Activated CD4-positive, alpha-beta T cell treated with anti-CD3 and anti-CD28 coated beads, Interleukin-2, amount 50 U/mL, for 24 hours (primary cell): ENCODE measurements at regions not wholly inside any gene's neighbourhood (a gene's known extent, or its start where the extent isn't known, plus 50 kb on each side); places are given as distances from the start of the nearest gene placed in this dataset.
A peak's percentile ranks its signal among the peaks of the same experiment; 100 is the strongest.
"Not testable (repeated sequence)": the region's sequence is repeated elsewhere in the genome, so short reads cannot be mapped to it uniquely, and the experiment has no call there.

Experiments used
- DNase-seq, 2 donors: peaks; one replicate each; pipeline ENCODE4 v3.0.0-alpha.2; 2020; ENCODE audit warnings: low read depth in 1 of 2, low spot score in 1 of 2

DNA sequence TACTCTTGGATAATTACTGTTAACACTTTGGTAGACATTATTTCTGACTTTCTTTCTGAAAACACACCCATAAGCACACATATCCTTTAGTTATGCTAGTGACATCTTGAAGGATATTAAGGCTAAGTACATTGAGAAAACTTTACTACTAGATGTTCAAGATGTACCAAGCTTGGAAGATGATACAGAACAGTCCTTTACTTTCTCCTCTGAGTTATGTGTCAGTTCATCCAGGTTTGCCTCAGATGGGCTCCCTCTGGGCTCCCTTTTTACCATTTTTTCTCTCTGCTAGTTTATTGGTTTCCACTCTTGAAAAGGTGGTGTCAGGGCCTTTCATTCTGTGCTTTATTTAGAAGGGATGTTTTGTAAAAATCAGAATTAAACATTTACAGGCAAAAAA lies 172.3 kb downstream of the S1PR1 start:
- DNase-seq: no peak

DNA sequence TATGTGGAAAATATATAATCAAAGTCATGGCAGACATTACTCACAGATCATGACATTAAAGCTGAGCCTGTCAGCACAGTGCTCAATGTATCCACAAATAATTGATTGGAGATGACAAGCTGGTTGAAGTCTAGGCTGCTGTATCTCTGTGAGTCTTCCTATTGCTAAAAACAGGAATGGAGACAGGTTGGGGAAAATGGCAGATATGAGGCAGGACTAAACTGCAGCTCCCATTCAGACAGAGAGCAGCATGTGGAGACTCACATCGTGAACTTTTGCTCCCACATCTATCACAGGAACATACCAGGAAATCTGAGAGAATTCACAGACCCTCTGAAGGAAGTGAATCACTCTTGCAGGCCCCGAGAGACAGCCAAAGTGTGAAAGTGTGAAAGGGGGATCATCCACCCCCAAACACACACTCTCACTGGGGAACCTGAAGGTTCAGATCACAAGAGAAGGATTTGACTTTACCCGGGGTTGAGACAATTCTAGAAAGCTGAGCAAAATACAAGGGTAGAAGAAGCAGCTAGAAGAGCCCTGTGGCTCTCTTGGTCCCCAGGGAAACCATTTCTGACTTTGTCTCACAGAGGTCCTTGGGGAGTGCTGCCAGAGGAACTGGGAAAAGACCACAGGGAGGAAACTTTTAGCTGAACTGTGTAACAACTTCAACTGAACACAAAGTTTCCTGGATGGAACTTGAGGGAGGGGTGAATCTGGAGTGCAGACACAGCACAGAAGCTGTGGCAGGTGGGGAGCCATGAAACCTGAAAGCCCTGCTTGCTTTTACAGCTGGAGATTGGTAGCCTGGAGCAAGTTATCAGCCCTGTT lies 173.4 kb downstream of the S1PR1 start:
- DNase-seq: no peak

DNA sequence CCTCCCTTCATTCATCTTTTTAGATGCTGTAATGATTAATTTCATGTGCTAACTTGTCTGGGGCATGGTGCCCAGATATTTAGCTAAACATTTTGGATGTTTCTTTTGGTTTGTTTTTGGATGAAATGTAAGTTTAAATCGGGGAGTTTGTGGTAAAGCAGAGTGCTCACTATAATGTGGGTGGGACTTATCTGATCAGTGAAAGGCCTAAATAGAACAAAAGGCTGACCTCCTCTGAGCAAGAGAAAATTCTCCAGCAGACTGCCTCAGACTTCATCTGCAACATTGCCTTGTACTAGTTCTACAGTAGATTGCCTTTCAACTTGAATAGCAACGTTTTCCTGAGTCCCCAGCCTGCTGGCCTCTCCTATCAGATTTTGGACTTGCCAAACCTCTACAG lies 183.6 kb downstream of the S1PR1 start:
- no peak for DNase-seq

DNA sequence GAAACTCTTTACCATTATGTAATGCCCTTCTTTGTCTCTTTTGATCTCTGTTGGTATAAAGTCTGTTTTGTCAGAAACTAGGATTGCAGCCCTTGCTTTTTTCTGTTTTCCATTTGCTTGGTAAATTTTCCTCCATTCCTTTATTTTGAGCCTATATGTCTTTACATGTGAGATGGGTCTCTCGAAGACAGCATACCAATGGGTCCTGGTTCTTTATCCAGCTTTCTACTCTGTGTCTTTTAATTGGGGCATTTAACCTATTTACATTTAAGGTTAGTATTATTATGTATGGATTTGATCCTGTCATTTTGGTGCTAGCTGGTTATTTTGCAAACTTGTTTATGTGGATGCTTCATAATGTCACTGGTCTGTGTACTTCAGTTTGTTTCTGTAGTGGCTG lies 191.3 kb downstream of the S1PR1 start:
- not testable (repeated sequence) for DNase-seq

DNA sequence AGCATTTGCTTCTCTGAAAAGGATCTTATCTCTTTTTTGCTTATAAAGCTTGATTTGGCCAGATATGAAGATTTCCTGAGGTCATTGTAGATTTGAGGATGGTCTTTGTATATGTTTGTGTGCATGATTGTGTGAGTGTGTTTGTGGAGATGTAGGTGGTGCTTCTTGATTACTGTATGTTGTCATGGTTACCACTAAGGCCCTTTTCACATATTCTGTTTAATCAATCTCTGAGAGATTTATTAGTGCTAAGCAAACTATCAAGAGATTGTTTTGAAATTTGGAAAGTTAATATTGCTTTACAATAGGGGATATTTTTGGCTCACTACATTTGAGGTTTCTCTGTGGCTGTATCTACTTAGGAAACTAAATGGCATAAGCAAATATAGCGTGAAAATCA lies 191.7 kb downstream of the S1PR1 start:
- DNase-seq: no peak

DNA sequence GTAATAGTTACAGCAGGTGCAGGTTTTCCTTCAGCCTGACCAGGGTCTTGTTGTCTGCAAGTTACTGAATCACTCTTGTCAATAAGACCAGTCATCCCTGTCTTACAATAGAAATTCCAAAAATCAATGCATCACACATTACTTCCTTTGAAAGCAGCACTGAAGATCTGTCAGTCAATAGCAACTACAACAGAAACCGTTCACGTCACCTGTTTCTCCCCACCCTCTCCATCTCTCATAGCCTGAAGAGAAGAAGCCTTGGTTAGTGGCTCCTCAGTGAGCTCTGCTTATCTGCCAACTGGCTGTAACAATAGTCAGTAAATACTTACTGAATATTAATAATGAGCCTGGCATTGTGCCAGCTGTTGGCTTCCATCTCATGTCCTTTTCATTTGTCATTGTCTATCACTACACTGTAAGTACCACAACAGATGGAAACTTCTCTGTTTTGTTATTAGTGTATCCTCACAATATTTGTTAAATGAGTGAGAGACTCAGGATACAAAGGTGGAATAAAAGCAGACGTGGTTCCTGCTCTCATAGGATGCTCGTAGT lies 195.2 kb downstream of the S1PR1 start:
- DNase-seq: no peak

DNA sequence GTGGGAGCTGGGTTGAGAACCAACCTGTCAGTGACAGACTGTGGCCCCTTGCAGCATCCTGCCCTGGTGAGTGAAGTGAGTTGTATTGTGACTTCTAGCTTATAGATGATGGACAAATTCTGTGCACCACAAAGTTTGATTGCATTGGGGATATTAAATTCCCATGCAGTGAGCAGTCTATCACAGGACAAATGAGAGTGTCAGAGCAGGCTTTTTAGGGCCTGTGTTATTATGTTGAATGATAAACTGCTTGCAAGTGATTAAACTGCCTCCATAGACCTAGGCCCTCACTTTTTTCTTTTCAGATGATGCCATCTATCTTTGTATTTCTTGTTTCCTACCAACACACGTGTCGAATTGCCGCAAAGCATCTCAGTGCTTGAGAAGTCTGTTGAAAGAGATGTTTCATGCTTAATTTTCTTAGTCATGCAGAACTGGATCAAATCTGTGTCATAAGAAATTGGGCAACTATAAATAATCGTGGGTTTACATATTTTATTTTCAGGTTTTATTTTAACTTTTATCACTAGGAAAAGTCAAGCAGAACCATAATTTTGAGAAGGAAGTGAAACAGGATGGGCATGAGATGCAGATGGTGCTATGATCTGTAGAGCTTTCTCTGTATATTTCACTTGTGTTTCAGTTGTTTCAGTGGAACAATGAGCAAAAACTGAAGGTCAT lies 199.2 kb downstream of the S1PR1 start:
- no peak for DNase-seq

DNA sequence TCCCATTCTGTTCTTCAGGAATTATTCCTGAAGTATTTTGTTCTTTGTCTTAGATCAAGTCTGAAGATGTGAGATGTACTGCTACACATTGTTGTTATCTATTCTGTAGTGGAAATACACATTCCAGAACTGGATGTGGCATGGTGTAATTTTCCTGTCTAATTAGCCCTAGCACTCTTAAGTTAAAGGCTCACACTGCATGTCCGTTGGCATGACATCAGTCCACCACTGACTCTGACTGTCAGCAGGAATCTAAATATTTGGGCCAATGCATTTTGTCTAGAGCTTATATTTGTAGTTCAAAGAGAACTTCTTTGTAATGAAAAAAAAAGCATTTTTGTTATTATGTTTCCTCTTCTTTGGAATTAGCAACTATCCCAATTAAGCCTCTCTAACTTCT lies 201.0 kb downstream of the S1PR1 start:
- no peak for DNase-seq

DNA sequence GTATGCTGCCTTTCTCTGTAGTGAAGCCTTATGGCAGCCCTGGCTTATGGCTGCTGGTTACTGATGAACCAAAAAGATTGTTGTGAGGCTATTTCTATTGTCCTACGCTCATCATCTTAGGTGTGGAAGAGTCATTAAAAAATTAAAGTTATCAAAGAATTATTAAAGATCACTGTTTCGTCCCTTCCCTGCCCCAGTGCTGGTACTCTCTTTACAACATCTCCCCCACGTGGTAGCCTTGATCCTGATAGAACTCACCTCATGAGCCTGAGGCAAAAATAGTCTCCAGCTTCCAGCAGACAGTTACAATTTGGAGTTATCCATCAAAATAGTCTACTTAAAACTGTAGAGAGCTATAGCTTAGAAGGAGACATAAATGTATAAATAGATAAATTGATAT lies 201.5 kb downstream of the S1PR1 start:
- no peak for DNase-seq

DNA sequence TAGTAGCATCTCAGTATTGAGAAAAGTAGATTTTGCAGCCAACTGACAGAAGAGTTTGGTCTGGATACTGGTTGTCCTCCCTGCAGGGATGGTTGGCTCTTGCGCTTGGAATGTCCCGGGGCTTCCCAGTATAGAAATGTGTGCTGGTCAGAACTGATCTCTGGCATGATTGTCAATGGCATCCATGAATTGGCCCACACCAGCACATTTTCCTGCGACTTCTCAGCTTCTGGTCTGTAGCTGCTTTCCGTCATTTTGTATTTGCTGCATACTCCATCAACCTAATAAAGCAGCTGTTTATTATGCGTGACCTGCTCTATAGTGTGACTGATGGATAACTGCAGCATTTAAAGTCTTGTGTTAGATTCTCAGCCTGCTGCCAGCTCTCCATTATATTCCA lies 203.7 kb downstream of the S1PR1 start:
- DNase-seq: no peak

DNA sequence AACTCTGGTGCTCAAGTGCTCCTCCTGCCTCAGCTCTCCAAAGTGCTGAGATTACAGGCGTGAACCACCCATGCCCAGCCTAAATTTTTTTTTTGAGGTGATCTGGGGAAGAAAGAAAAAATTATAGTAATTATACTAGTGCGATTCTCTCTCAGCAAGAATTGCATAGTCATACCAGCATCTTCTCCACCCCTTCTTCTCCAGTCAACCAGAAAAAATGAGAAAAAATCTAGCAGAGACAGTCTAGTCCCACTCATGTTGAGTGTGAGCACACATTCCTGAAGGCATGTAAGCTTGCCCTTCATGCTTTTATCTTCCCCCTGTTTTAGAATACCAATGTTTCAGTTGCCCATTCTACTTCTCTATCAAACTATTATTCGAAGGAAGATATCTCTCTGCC lies 207.6 kb downstream of the S1PR1 start:
- DNase-seq: no peak

DNA sequence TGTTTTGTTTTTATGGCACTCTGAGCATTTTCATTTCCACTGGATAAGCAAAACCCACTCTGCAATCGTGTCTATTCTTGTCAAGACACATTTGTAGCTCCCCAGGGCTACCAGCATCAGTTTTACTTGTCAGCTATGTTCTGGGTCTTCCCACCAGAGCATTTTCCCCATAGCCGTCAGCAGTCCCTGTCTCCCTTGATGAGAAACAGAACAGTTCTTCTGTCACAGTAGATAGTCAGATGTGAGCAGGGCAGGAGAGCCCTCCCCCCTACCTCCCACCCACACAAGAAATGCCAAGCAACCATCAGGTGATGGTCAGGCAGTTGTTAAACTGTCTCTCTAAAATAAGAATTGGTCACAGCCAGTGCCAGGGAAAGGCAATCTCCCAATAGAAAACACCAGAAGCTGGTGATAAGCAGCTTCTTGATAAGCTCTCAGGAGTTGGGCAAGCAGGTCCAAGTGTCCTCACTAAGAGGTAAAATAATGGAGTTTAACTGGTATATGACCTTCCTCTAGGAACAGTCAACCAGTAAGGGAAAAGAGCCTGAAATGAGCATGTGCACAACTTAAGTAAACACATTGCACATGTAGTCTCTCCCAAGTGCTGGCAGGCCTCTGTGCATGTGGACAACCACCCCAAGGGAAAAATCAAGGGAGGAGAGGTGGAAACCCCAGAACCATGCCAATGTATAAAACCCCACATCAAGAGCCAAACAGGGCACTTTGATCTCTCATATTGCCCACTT lies 208.2 kb downstream of the S1PR1 start:
- no peak for DNase-seq

DNA sequence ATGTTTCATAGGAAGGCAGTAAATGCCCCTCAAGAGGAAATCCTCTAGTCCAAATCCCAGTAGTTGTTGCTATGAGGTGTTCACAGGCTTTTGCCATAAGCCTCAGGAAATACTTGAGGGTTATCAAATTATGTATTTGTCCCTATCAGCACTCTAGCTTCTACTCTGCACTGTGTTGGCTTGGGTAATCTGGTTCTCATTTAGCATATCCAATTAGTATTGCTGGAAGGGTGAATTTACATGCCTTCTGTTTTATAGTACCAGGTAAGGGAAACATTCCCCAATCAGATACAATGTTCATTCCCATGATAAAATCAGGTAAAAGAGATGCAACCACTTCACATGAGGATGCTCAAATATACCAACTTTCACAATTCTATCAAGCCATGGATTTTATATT lies 211.2 kb downstream of the S1PR1 start:
- DNase-seq: no peak

DNA sequence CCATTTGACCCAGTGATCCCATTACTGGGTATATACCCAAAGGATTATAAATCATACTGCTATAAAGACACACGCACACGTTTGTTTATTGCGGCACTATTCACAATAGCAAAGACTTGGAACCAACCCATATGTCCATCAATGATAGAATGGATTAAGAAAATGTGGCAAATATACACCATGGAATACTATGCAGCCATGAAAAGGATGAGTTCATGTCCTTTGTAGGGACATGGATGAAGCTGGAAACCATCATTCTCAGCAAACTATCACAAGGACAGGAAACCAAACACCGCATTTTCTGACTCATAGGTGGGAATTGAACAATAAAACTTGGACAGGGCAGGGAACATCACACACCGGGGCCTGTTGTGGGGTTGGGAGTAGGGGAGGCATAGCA lies 213.9 kb downstream of the S1PR1 start:
- not testable (repeated sequence) for DNase-seq

DNA sequence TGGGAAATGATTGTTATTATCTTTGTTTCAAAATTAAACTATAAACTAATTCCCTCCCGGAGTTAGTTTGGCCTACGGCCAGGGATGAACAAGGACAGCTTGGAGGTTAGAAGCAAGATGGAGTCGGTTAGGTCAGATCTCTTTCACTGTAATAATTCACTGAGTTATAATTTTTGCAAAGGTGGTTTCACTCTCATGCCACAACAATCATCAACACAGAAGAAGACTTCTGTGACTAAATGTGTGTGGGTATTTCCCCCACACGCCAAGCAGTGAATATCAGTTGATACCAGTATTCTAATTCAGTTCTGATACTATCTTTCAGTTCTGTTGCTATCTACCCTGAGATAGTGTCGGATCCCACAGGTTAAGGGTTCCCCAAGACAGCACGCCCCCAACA lies 215.1 kb downstream of the S1PR1 start:
- DNase-seq: peak in 1 of 2 donors; percentile 13

DNA sequence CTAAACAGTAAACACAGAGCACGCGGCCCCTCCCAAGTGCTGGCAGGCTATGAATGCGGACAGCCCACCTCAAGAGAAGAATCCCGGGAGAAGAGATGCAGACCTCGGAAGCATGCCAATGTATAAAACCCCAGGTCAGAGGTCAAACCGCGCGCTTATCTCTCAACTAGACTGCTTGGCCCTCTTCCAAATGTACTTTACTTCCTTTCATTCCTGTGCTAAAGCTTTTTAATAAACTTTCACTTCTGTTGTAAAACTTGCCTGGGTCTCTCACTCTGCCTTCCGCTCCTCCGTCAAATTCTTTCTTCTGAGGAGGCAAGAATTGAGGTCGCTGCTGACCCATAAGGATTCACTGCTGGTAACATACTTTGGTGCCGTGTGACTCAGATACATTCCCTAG lies 216.0 kb downstream of the S1PR1 start:
- no peak for DNase-seq

DNA sequence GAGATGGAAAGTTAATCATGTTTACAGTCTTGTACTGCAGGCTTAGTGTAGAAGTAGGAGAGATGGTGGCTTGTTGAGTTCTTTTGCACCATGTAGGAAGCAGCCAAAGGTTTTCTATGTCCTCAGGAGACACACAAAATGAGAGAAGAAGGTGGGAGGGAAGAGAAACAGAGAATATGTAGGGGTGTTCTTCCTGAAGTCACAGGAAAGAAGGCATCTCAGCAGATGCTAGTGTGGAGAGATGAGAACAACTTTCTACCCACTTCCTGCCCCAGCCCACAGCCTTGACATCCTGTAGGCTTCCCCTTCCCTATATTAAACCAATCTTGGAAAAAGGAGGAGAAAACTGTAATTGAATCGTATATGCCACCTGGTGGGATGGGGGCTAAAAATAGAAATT lies 217.0 kb downstream of the S1PR1 start:
- no peak for DNase-seq

DNA sequence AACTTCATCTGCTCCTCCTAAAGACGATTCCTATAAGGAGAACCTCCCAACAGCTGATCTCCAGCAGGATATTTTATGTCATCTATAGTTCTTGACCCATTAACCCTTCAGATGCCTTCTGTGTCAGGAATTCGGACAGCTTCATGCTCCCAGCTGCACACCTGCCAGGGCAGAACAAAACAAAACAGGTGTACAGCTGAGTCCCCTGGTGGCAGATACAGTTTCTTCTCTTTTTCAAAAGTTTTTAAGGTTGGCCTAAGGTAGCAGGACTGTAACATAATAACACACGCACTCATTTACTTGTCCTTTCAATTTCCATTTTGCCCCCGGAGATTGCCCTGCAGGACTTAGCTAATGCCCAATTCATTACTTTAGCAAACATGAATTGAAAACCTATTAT lies 218.3 kb downstream of the S1PR1 start:
- DNase-seq: no peak

DNA sequence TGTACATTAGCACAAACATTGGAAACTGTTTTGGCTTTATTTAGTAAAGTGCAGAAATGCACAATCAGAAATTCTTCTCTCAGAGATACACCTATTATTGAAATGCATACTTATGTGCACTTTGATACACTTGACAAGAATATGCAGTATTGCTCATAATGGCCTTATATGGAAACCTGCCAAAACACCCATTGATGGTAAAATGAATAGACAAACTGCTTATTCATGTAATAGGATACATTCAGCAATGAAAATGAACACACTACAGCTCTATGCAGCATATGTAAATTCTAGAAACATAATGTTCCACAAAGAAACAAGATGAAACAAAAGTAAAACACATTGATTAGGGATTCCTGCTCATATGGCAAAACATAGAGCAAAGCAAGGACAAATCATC lies 223.9 kb downstream of the S1PR1 start:
- no peak for DNase-seq

DNA sequence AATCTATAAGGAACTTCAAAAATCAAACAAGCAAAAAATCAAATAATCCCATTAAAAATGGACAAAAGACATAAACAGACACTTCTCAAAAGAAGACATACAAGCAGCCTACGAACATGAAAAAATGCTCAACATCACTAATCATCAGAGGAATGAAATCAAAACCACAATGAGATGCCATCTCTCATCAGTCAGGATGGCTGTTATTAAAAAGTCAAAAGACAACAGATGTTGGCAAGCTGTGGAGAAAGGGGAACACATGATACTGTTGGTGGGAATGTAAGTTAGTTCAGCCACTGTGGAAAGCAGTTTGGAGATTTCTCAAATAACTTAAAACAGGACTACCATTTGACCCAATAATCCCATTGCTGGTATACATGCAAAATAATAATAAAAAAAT lies 226.4 kb downstream of the S1PR1 start:
- DNase-seq: no peak

DNA sequence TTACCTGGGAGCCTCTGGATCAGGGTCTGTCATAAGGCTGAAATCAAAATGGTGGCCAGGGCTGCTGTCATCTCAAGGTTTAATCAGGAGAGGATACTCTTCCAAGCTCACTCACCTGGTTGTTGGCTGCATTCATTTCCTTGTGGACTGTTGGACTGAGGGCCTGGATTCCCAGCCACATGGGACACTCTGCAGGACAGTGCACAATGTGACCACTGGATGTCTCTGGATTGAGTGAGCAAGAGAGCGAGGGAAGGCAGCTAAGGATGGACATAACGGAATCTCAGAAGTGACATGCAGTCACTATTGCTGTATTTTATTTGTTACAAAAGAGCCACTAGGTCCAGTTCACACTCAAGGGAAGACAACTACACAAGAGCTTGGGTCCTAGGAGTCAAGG lies 229.1 kb downstream of the S1PR1 start:
- no peak for DNase-seq
